ENCODE measurements at regions not wholly inside any gene's neighbourhood (a gene's known extent, or its start where the extent isn't known, plus 50 kb on each side); places are given as distances from the start of the nearest gene placed in this dataset.
"Not testable (repeated sequence)": the region's sequence is repeated elsewhere in the genome, so short reads cannot be mapped to it uniquely, and the experiment has no call there.

GRCh38 chr20:29516847-29517246, 1740.6 kb upstream of the DEFB115 start:
- DNase-seq (ENCODE audit: low read depth in 4 of 4, low spot score in 3 of 4) = not testable (repeated sequence)

DNA sequence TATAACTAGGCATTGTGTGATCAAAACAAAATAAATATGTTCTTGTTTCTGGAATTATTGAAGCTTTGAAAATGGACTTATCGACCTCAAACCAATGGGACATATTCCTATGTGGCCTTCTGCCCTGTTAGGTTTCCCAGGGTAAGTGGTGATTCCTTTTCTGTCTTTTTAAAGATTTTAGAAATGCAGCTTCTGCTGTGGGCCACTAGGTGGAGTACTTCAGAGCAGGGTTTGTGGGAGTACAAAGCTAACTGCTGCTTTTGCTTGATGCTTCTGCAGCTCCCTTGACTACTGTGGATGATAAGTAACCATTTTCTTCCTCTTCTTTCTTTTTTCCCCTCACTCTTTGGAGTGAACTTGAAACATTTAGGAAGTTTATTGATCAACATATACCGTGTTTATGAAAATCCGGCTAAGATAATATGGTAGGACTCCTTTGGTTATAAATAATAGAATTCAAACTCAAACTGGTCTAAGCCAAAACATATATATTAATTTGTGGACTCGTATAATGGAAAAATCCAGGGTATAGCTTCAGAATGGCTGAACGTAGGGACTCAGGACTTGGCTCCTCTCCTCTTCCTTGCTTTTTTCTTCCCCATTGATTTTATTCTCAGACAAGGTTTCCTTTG, 1737.7 kb upstream of the DEFB115 start:
- not testable (repeated sequence) for DNase-seq (ENCODE audit: low read depth in 4 of 4, low spot score in 3 of 4)

DNA sequence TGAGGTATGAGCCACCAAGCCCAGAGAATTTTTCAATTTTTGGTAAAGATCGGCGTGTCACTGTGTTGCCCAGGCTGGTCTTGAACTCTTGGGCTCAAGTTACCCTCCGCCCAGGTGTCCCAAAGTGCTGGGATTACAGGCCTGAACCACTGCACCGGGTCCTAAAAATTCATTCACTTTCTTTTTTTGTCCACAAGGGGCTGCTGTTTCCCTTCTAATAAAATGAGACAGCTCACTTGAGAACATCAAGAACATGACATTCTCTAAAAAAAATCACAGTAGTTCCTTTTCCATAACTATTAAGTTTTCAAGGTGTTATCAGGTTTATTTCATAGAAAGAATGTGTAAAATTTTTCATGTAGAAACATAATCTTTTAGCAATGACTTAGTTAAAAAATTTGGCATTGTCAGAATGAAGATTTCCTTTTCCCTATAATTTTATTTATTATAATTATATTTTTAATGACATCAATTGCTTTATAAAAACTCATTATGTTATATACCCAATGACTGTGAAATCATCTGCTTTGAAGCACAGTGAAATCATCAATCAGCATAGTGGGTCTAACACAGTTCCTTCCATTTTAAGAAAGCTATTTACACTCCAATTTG, 1723.8 kb upstream of the DEFB115 start:
- DNase-seq (ENCODE audit: low read depth in 4 of 4, low spot score in 3 of 4) = not testable (repeated sequence)

DNA sequence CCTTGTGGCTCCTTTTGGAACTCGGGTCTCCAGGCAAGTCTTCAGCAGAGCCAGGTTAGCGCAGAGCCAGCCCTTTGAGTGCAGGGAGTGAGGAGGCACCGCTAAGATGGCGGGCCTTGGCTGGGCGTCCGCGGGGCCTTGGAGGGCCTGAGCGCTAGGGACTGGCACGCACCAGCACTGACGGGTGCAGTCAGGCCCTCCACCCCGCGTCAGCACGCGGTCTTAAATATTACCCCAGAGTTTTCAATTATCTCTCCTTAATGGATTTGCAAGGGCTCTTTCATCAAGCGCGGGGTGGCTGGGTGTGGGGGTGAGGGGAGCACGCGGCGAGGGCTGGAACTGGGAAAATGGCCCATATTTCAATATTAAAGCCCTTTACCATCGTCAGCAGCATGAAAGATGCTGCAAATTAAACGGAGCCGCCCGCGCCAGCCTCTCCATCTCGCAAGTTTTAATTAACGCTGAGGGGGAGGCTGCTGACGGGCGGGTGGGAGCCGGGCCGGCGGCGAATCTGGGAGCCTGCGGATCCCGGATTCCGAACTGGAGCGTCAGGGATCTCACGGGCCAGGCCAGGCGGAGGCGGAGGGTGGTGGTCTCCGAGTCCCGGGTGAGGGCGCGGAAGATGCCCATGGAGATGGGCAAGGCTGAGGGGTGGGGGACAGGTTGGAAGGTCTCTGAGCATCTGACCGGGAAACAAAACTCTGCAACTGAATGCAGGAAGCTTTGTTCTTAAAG, 1690.4 kb upstream of the DEFB115 start:
- not testable (repeated sequence) for DNase-seq (ENCODE audit: low read depth in 4 of 4, low spot score in 3 of 4)

GRCh38 chr20:29567671-29568070, 1689.8 kb upstream of the DEFB115 start:
- not testable (repeated sequence) for DNase-seq (ENCODE audit: low read depth in 4 of 4, low spot score in 3 of 4)

- DNase-seq (ENCODE audit: low read depth in 4 of 4, low spot score in 3 of 4) = not testable (repeated sequence)
Observed at GRCh38 chr20:29570126-29570525, 1687.3 kb upstream of the DEFB115 start.

DNA sequence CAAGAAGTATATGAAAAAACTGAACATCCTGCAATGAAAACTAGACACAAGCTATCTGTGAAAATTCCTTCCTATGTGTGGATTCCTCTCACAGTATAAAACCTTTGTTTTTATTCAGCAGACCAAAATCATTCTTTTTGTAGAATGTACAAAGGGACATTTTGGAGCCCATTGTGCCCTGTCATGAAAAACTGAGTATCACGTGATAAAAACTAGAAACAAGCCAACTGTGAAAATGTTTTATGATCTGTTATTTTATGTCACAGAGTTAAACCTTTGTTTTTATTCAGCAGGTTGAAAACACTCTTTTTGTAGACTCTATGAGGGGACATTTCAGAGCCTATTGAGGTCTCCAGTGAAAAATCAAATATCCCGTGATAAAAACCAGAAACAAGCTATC, 1667.9 kb upstream of the DEFB115 start:
- not testable (repeated sequence) for DNase-seq (ENCODE audit: low read depth in 4 of 4, low spot score in 3 of 4)

DNA sequence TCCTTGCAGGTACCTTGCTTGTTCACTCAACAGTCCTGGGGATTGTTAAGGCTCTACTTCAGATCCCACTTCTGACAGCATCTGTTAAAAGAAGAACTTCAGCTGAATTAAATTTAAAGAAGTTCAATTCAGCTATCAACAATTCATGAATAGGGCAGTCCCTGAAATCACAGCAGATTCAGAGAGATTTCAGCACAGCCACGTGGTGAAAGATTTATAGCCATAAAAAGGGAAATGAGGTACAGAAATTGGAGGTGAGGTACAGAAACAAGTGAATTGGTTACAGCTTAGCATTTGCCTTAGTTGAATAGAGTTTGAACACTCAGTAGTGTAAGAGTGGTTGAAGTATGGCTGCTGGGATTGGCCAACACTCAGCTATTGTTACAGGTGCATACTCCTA, 1653.3 kb upstream of the DEFB115 start:
- not testable (repeated sequence) for DNase-seq (ENCODE audit: low read depth in 4 of 4, low spot score in 3 of 4)

DNA sequence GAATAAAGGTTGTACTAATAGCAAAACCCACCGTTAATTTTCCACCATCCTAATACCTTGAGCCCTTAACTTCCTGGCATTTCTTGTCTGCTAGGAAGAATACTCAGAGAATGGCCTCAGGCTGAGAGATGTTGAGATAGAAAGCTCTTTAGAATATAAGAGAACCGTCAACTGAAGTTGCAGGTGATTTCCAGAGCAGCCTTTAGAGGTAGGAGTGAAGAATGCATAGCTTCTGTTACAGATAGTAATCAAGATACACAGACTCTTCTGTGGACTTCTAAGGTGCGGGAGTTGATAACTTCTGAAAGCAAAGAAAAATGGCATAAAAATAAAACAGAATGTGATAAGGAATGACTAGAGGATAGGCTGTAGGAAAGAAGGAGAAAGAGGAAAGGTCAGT, 1651.3 kb upstream of the DEFB115 start:
- not testable (repeated sequence) for DNase-seq (ENCODE audit: low read depth in 4 of 4, low spot score in 3 of 4)

- not testable (repeated sequence) for DNase-seq (ENCODE audit: low read depth in 4 of 4, low spot score in 3 of 4)
Observed at GRCh38 chr20:29629395-29629794, 1628.1 kb upstream of the DEFB115 start.

All from left renal pelvis (tissue), 4 donors.